HAP-1 (cell line): ENCODE measurements at regions not wholly inside any gene's neighbourhood (a gene's known extent, or its start where the extent isn't known, plus 50 kb on each side); places are given as distances from the start of the nearest gene placed in this dataset.
"Not testable (repeated sequence)": the region's sequence is repeated elsewhere in the genome, so short reads cannot be mapped to it uniquely, and the experiment has no call there.

Experiments used
- DNase-seq, 2 experiments: peaks; one replicate each; pipeline ENCODE4 v3.0.0-alpha.2; 2016 to 2020; ENCODE audit warnings: low spot score in 2 of 2
- H3K27me3 ChIP-seq: fragments of 250-450 bp; sonication (Bioruptor Pico); 2 replicates; pipeline ENCODE4 v1.5.1; 2020; ENCODE audit warnings: low read depth, mild to moderate bottlenecking, moderate library complexity
- H3K36me3 ChIP-seq: fragments of 250-450 bp; sonication (Bioruptor Pico); replicated peaks from 2 replicates; pipeline ENCODE4 v1.5.1; 2020; ENCODE audit warnings: mild to moderate bottlenecking
- H3K4me1 ChIP-seq: fragments of 250-450 bp; sonication (Bioruptor Pico); 2 replicates; pipeline ENCODE4 v1.5.1; 2020; ENCODE audit warnings: mild to moderate bottlenecking
- H3K4me3 ChIP-seq: fragments of 250-450 bp; sonication (Bioruptor Pico); 2 replicates; pipeline ENCODE4 v1.5.1; 2020; ENCODE audit warnings: mild to moderate bottlenecking, moderate library complexity
- H3K9me3 ChIP-seq: fragments of 250-450 bp; sonication (Bioruptor Pico); 2 replicates; pipeline ENCODE4 v1.5.1; 2020; ENCODE audit warnings: mild to moderate bottlenecking, moderate library complexity
- in situ Hi-C: fragments of 300-500 bp; cut with MboI; formaldehyde crosslinking; loops from 3 replicates; pipeline ENCODE4 v1.14.3; 2020; ENCODE audit warnings: low sequenced_read_pairs, inconsistent platforms, mixed read lengths

DNA sequence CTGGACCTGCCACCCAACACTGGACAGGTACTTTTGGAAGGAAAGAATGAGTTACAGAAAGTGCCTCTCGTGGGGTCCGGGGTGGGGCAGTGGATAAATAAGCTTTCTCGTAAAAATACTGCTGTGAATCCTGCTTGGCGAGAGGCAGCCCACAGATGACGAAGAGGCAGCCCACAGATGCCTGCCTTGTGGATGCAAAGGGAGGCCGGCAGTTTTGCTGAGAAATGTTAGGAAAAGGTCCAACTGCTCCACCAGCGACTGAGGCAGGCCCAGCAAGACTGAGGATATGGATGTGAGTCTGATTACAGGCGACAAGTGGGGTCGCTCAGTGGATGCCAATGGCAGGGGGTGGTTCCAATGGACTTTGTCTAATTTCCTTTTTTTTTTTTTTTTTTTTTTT lies 79.1 kb upstream of the PPP1R26 start:
- Histone ChIP-seq H3K4me3 (no peak overlapping the region), H3K9me3 (no peaks in the 10 kb centered on the region), H3K27me3 (no peaks in the 10 kb centered on the region), H3K36me3 (no peaks in the 10 kb centered on the region), H3K4me1 (no peaks in the 10 kb centered on the region)
- in situ Hi-C loops, result no loop called here
- DNase-seq, result no peak

DNA sequence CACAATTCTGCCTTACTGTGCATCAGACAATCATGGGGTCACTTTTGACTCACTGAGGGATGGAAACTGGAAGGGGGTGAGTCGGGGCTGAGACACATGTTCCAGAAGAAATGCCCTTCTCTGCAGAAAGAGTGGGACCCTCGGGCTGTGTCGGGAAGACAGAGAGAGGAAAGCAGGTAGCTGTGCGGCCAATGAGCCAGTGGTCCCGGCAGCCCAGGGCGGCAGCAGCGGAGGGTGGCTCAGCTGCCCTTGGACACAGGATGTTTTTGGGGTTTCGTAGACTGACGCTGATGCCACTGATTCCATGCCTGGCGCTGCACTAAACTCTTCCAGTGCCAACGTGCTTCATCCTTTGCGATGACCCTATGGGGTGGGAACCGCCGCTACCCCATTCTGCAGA lies 78.4 kb upstream of the PPP1R26 start:
- H3K9me3 ChIP-seq, result no peaks in the 10 kb centered on the region
- in situ Hi-C loops, result no loop called here
- H3K4me1 ChIP-seq, result no peaks in the 10 kb centered on the region
- DNase-seq, result no peak
- H3K27me3 ChIP-seq, result no peaks in the 10 kb centered on the region
- no peak overlapping the region for H3K4me3 ChIP-seq
- no peaks in the 10 kb centered on the region for H3K36me3 ChIP-seq

DNA sequence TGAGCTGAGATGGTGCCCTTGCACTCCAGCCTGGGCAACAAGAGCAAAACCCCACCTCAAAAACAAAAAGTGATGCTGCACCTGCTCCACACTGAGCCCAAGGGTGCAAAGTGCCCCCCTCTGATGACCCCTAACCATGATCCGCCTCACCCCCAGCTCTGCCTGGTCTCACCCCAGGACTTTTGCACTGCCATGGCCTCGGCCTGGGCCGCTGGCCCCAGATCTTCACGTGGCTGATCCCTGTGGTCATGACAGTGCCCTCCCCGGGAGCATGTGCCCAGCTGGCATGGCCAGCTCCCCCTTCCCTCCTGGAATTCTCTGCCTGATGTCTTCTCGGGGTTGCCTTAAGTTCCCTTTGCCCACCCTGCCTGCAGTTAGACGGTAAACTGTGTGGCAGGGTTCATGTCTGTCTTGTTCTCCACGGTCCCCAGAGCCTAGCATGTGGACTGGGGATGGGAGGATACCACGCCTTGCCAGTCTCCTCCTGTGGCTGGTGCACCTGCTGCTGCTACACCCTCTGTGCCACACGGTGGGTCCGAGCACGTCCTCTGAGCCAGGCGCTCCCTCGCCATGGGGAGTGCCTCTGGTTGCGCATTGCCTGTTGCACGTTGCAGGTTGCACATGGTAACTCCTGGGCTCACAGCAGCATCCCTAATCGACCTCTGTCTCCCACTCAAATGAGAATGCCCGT lies 77.4 kb upstream of the PPP1R26 start:
- H3K36me3 ChIP-seq, result no peaks in the 10 kb centered on the region
- H3K4me3 ChIP-seq, result no peak overlapping the region
- H3K9me3 ChIP-seq, result no peaks in the 10 kb centered on the region
- in situ Hi-C loops, result no loop called here
- H3K27me3 ChIP-seq, result no peaks in the 10 kb centered on the region
- H3K4me1 ChIP-seq, result no peaks in the 10 kb centered on the region
- DNase-seq, result no peak

DNA sequence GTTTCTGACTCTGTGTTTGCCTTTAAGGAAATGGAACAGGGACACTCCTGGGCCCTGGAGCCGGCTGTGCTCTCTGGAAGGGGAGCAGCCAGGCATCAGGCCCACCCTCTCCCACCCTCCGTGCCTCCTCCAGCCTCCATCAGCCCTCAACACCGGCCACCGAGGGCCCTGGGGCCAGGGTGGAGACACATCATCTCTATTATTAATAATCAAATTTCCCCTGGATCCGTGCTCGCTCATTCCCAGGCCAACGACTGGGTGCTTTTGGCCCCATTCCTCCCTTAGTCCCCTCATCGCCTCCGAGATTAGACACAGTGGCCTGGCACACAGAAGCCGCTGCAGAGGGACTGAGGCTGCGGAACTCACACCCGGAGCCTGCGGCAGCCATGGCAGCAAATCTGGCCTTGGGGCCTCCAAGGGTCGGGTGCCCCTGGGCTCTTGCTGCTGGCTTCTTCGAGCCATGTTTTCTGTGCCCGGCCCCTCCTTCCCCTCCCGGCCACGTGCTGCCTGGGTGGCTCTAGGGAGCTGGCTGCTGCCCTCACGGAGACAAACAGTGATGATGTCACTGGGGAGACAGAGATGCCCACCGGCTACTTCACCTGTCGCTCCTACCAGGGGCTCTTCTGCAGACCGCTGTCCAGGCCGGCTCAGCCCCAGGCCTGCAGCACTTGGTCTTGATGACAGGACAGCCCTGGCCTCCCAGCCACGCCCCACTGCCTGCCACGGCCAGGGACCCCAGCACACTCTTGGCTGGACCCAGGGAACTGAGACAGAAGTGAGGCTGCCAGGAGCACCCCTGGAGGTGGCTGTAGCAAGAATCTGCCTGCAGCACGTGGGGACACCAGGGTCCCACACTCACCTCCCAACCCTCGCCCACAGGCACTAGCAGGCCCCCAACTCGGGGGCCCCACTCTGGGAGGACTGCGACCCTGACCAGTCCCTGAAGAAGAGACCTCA lies 76.6 kb upstream of the PPP1R26 start:
- H3K4me3 ChIP-seq, result no peak overlapping the region
- no peak for DNase-seq
- in situ Hi-C loops, result no loop called here

DNA sequence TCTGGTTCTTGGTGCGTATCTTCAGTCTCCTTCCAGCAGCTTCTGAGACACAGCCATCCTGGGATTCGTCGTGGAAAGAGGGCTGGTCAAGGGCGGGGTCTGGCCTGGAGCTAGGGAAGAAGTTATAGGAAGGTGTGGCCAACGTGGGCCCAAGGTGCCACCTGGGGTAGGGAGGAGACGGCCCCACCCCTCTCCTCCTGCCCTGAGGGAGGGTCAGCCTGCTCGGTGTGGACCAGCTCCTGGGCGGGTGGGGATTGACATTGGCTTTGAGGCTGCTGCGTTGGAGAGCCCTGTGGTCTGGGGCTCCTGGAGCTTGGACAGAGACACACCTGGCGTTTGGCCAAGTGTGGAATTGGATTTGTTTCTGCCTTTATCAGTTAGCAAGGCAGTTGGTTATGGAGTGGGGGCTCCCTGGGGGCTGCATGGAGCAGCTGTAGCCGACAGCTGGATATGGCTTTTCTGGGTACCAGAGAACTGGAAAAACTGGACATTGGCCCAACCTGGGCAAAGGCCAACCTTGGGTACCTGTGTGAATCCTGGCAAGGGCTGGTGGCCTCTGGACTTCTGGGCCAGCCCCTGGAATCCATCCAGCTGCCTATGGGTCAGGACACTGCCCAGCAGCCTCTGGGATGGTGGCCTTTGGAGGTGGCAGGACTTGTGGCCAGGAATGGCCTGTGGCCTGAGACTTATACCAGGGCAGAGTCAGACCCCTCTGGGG lies 75.7 kb upstream of the PPP1R26 start:
- DNase-seq, result no peak
- Histone ChIP-seq H3K4me3 (no peak overlapping the region), H3K36me3 (no peaks in the 10 kb centered on the region), H3K9me3 (no peaks in the 10 kb centered on the region), H3K4me1 (no peaks in the 10 kb centered on the region), H3K27me3 (no peaks in the 10 kb centered on the region)
- in situ Hi-C loops, result no loop called here

More for the DNA sequence above, 76.6 kb upstream of the PPP1R26 start:
- H3K36me3 ChIP-seq, result no peaks in the 10 kb centered on the region
- H3K27me3 ChIP-seq, result no peaks in the 10 kb centered on the region
- no peaks in the 10 kb centered on the region for H3K4me1 ChIP-seq
- H3K9me3 ChIP-seq, result no peaks in the 10 kb centered on the region

DNA sequence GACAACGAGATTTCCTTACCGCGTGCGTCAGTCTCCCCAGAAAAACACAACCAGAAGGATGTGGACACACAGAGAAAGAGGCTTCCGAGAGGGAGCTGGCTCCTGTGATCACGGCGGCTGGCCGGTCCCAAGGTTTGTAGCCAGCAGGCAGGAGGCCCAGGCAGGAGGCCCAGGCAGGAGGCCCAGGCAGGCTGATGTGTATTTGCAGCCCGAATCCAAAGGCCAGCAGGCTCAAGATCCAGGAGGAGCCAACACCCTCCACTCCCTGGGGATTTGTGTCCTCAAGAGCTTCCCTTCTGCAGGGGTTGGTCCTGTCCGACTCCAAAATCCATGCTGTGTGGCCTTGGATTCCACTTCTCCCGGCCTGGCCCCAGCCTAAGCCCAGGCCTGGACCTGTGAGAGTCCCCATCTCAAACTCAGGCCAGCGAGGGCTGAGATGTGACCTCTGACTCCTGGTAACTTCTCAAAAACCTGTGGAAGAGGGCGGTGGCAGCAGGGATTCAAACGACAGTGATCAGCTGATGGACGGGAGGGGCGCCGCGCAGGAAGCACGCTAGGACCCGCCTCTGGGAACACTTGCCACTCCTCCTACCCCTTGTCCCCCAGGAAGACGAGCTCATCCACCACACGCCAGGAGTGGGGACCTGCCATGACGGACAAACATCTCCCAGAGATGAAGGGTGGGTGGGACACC lies 75.0 kb upstream of the PPP1R26 start:
- Histone ChIP-seq H3K4me3 (no peak overlapping the region), H3K36me3 (no peaks in the 10 kb centered on the region), H3K9me3 (no peaks in the 10 kb centered on the region), H3K27me3 (no peaks in the 10 kb centered on the region), H3K4me1 (no peaks in the 10 kb centered on the region)
- DNase-seq, result no peak
- in situ Hi-C loops, result no loop called here

DNA sequence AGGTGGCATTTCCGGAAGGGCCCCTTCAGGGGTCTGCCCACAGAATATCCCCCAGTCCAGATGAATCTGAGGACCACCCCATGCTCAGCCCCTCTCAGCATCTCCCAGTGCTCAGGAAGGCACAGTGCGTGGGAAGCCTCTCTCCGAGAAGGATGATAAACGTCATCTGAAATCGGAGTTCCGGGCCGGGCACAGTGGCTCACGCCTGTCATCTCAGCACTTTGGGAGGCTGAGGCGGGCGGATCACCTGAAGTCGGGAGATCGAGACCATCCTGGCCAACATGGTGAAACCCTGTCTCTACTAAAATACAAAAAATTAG lies 74.5 kb upstream of the PPP1R26 start:
- H3K27me3 ChIP-seq, H3K36me3 ChIP-seq, in situ Hi-C loops, H3K4me1 ChIP-seq, DNase-seq, H3K4me3 ChIP-seq, H3K9me3 ChIP-seq: not testable (repeated sequence)

DNA sequence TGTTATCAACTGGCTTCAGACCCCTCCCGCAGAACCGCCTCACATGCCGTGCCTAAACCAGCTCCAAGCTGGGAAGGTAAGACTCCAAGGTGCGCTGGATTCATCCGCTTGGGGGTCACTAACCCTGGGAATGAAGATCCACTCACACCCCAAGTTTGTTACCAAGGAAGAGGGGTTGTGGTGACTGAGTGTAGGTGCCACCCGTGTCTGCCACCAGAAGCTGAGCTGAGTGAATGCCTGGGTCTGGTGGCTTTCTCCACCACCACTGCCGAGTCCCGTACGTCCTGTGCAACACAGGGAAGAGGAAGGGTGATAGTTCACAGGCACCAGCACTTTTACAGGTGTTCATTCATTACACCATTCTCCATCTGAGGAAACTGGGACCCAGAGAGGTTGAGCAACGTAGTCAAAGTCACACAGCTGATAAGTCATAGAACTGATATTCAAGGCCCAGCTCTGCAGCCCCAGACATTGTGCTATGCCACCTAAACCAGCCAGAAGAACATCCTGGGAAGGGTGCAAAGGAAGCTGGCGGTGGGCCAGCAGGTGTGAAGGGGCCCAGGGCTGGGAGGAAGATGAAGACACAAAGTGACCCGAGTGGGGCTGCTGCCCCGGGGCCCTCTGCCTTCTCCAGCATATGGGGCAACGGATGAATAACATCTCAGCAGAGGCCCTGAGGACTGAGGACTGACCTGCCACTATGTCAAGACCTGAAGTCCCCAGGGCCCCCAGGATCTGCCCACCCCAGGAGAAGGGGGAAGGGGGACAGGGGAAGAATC lies 70.9 kb upstream of the PPP1R26 start:
- H3K9me3 ChIP-seq, result no peaks in the 10 kb centered on the region
- no peak for DNase-seq
- no peaks in the 10 kb centered on the region for H3K4me1 ChIP-seq
- no peaks in the 10 kb centered on the region for H3K27me3 ChIP-seq
- H3K4me3 ChIP-seq, result no peak overlapping the region
- in situ Hi-C loops, result no loop called here
- no peaks in the 10 kb centered on the region for H3K36me3 ChIP-seq

DNA sequence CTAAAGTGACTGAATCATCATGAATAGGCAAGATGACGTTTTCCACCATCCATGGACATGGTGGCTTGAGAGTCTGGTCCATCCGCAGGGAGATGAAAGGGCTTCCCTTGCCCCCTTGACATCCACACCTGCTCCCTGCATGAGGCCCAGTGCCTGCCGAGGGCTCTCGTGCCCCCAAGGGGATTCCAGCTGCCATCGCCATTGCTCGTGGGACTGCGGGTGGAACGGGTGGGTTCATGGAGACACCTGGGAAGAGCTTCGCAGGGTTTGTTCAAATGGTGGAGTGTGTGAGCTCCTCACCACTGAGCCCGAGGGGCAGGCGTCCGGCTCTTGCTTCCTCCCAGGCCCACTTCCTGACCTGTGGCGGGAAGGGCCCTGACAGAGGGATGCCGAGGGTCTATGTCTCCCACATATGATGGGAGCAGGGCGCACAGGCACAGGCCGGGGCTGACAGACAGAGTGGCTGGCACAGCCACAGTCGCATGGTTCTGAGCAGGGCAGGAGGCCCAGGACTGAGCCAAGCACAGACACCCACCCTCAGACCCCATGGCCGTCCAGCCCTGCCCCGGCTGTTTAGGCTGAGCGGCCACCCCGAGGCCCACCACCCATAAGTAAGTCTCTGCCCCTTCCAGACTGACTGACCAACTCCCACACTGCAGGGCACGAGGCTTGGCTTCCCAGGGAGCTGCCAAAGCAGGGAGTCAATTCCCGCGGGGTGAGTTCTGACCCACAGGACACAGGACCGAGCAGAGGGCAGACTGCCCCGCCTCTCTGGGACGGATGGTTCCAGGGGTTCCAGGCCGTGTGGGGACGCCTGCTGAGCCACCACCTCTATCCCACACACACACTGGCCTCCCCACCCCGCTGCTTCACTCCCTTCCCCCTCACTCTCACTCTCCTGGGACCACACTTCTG lies 70.0 kb upstream of the PPP1R26 start:
- Histone ChIP-seq H3K4me1 (no peaks in the 10 kb centered on the region), H3K36me3 (no peaks in the 10 kb centered on the region), H3K9me3 (no peaks in the 10 kb centered on the region), H3K27me3 (no peaks in the 10 kb centered on the region), H3K4me3 (no peak overlapping the region)
- no peak for DNase-seq
- in situ Hi-C loops, result loop anchor here (5.0 kb wide), 1 partner anchor 322 kb away; the partner anchor contains the start of gene OLFM1

DNA sequence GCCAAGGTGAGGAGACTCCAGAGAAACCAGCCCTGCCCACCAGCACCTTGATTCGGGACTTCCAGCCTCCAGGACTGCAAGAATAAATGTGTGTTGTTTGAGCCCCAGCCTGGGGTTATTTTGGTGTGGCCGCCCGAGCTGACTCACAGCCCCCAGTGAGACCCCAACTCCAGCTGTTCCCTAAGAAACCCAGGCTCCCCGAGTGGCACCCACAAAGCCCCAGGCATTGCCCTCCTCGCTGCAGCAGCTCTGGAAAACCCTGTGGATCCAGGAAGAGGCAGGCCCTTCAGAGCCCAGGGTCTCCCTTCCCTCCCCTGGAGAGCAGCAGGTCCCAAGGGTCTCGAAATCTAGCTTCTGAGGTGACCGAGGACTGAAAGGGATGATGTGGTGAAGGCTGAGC lies 69.2 kb upstream of the PPP1R26 start:
- DNase-seq, result no peak
- no peaks in the 10 kb centered on the region for H3K9me3 ChIP-seq
- H3K4me1 ChIP-seq, result no peaks in the 10 kb centered on the region
- H3K27me3 ChIP-seq, result no peaks in the 10 kb centered on the region
- in situ Hi-C loops, result loop anchor here (5.0 kb wide), 1 partner anchor 323 kb away; the partner anchor contains the start of gene OLFM1
- H3K4me3 ChIP-seq, result no peak overlapping the region
- no peaks in the 10 kb centered on the region for H3K36me3 ChIP-seq

DNA sequence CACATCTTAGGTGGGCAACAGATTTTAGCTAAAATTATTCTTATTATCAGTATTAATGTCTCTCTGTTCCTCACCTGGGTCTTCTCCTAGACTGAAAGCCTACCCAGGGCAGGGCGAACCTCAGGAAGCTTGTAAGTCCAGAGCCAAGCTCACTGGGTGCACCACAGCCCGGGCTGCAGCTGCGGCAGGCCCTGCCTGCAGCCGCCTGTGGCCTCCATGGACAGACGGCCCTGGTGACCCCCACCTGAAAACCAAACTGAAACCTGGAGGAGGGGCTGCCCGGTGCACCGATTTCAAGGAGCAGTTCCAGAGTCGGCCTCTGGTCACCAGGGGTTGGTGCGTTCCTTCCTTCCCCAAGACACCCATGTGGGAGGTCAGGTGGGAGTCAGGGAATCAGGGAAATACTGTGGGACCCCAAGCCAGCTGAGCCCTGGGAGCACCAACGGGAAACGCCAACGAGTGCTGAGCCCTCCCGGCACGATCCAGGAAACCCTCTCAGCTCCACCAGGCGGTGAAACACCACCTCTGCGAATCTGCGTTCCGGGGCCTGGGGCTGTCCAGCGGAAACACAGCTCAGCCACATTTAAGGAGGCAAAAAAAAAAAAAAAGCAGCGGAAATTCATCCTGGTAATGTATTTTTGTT lies 68.6 kb upstream of the PPP1R26 start:
- Histone ChIP-seq H3K36me3 (no peaks in the 10 kb centered on the region), H3K4me1 (no peaks in the 10 kb centered on the region), H3K9me3 (no peaks in the 10 kb centered on the region), H3K27me3 (no peaks in the 10 kb centered on the region), H3K4me3 (no peak overlapping the region)
- in situ Hi-C loops, result loop anchor here (5.0 kb wide), 1 partner anchor 324 kb away; the partner anchor contains the start of gene OLFM1
- DNase-seq, result no peak

DNA sequence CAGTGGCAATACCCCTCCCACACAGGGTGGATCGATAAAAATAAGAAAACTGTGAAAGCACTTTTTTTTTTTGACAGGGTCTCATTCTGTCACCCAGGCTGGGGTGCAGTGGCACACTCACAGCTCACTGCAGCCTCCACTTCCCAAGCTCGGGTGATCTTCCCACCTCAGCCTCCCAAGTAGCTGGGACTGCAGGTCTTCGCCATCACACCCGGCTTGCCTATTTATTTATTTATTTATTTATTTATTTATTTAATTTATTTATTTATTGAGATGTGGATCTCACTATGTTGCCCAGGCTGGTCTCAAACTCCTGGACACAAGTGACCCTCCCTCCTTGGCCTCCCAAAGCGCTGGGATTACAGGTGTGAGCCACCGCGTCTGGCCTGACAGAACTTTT lies 68.0 kb upstream of the PPP1R26 start:
- in situ Hi-C loops, result loop anchor here (5.0 kb wide), 1 partner anchor 324 kb away; the partner anchor contains the start of gene OLFM1
- H3K27me3 ChIP-seq, result not testable (repeated sequence)

More for the DNA sequence above, 68.0 kb upstream of the PPP1R26 start:
- H3K36me3 ChIP-seq, H3K9me3 ChIP-seq, DNase-seq, H3K4me3 ChIP-seq, H3K4me1 ChIP-seq: not testable (repeated sequence)
